OCI-LY7 (cell line): ENCODE measurements at regions not wholly inside any gene's neighbourhood (a gene's known extent, or its start where the extent isn't known, plus 50 kb on each side); places are given as distances from the start of the nearest gene placed in this dataset.

ENCODE experiments used
- CTCF ChIP-seq: fragments of 200-600 bp; sonication (generic); conservative IDR thresholded peaks from 2 replicates; pipeline ENCODE4 v1.5.1; 2014; ENCODE audit warnings: mild to moderate bottlenecking, antibody characterized with exemption, low read length, moderate library complexity, mixed read lengths
- EZH2phosphoT487 ChIP-seq: fragments of 200-600 bp; sonication (generic); IDR thresholded peaks from 2 replicates; pipeline ENCODE4 v1.6.1; 2018; ENCODE audit warnings: low read depth, borderline replicate concordance, mild to moderate bottlenecking, mixed run types, antibody characterized with exemption, low read length, moderate library complexity, mixed read lengths

DNA sequence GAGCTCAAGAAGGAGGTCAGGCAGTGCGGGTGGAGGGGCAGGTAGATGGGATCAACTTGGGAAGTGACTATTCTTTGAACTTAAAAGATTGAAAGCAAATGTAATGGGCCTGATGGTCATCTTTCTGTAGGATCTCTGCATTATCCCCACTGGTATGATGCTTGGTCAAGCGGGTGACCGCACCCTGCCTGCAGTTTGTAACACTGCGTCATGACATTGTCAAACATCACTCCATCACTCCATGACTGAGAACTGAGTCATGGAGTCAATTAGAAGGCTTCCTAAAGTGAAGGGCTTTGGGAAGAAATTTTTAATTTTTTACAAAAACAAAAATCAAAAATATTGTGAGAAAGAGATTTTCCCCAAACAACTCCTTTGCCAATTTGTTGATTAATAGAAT is 62.4 kb upstream of the BMAL1 start:
- TF ChIP-seq CTCF (no peak), EZH2phosphoT487 (no peak)
